Loucy (cell line): ENCODE measurements at regions not wholly inside any gene's neighbourhood (a gene's known extent, or its start where the extent isn't known, plus 50 kb on each side); places are given as distances from the start of the nearest gene placed in this dataset.

Experiments
- CTCF ChIP-seq: fragments of 200-600 bp; sonication (generic); conservative IDR thresholded peaks from 2 replicates; pipeline ENCODE4 v1.5.1; 2014; ENCODE audit warnings: mild to moderate bottlenecking, antibody characterized with exemption, low read length
- EZH2phosphoT487 ChIP-seq: fragments of 200-600 bp; IDR thresholded peaks from 2 replicates; pipeline ENCODE4 v1.6.1; 2018; ENCODE audit warnings: antibody characterized with exemption, mild to moderate bottlenecking, moderate library complexity, borderline replicate concordance

- TF ChIP-seq CTCF (peak; percentile 71), EZH2phosphoT487 (no peak)
Observed at GRCh38 chr5:106121972-106122605, 1548.6 kb downstream of the EFNA5 start.
